Fibroblast of villous mesenchyme (primary cell): ENCODE measurements at regions not wholly inside any gene's neighbourhood (a gene's known extent, or its start where the extent isn't known, plus 50 kb on each side); places are given as distances from the start of the nearest gene placed in this dataset.

ENCODE experiments used
- DNase-seq: peaks from one replicate; pipeline ENCODE4 v3.0.0-alpha.2; 2010; ENCODE audit warnings: low read depth
- H3K4me3 ChIP-seq: 2 replicates; pipeline ENCODE4 v1.5.1; 2011; ENCODE audit warnings: low read depth, mild to moderate bottlenecking, low read length
- TF ChIP-seq, protein P1 (sequence below): IDR thresholded peaks from 2 replicates; pipeline ENCODE4 v1.5.1; 2012; ENCODE audit warnings: low read depth, mild to moderate bottlenecking, low read length; ENCODE audit not compliant: insufficient read depth

DNA sequence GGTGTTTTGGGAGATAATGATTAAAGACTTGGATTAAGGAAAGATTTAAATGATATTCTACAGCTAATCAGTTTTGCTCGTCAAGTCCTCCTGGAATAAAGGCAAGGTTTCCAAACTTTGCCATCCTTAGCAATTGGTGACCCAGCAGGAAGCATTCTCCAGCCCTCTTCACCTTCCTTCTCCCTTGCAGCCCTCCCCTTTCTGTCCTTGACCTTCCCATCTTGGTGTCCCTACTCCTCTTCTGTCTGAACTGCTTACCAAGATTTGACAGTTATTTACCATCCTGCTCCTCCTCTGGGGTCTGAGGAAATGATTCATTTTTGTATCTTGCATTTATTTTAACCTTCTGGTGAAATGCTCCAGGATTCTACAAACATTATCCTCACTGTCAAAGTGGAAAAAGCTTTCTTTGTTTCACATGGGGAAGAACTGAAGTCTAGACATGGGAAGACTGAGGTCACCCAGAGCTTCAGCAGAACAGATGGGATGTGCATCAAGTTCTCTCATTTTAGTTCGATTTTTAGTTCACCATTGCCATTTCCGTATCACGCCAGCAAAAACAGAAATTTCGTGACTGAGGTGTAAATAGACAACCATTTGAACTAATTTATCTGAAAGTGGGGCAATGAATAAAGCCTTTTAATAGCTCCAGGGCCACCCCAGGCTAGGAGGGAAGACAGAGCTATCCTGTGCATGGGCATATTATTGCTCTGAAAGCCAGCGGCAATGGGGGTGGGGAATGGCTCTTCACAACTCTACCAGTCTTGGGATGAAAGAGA is 504.4 kb upstream of the PLXNA2 start:
- DNase-seq: no peak
- H3K4me3 ChIP-seq: no peak overlapping the region
- TF ChIP-seq, protein P1, sequence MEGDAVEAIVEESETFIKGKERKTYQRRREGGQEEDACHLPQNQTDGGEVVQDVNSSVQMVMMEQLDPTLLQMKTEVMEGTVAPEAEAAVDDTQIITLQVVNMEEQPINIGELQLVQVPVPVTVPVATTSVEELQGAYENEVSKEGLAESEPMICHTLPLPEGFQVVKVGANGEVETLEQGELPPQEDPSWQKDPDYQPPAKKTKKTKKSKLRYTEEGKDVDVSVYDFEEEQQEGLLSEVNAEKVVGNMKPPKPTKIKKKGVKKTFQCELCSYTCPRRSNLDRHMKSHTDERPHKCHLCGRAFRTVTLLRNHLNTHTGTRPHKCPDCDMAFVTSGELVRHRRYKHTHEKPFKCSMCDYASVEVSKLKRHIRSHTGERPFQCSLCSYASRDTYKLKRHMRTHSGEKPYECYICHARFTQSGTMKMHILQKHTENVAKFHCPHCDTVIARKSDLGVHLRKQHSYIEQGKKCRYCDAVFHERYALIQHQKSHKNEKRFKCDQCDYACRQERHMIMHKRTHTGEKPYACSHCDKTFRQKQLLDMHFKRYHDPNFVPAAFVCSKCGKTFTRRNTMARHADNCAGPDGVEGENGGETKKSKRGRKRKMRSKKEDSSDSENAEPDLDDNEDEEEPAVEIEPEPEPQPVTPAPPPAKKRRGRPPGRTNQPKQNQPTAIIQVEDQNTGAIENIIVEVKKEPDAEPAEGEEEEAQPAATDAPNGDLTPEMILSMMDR: no peak

DNA sequence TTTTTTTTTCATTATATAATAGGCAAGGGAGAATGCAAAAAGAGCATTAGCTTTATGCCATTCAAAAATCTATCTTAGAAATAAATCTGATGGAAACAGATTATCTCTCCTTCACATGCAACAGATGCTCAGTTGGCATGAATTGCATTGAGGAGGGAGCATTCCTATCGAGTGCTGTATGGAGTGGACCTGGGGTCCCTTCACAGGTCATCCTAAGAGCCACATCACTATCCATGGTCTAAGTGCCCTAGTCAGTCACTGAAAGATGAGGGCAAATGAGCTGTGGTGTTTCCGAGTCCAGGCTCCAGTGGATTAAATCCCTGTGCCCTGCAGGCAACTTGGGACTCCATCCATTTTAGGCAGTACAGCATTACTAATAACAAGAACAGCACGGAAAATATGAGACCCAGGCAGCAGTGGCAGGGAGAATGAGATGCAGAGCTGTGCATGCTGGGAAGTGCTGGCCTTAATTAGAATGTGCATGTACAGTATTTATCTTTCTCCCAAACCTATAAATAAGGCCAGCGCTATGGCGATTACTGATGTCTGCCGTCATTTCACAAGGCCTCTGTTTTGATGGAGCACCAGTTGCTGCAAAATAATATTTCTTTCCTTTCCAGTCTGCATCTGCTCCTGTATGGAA is 512.3 kb upstream of the PLXNA2 start:
- DNase-seq: no peak
- TF ChIP-seq, protein P1: no peak
- no peak overlapping the region for H3K4me3 ChIP-seq

GRCh38 chr1:208757846-208758245 is 513.7 kb upstream of the PLXNA2 start:
- no peak overlapping the region for H3K4me3 ChIP-seq
- TF ChIP-seq, protein P1: no peak
- DNase-seq: no peak

GRCh38 chr1:208759255-208759654 is 515.1 kb upstream of the PLXNA2 start:
- no peak for DNase-seq
- H3K4me3 ChIP-seq: no peak overlapping the region
- TF ChIP-seq, protein P1: no peak

- DNase-seq: no peak
- TF ChIP-seq, protein P1: no peak
- no peak overlapping the region for H3K4me3 ChIP-seq
Measured at GRCh38 chr1:208763971-208764370, 519.8 kb upstream of the PLXNA2 start.

GRCh38 chr1:208766832-208767231 is 522.6 kb upstream of the PLXNA2 start:
- TF ChIP-seq, protein P1: no peak
- no peak for DNase-seq
- no peak overlapping the region for H3K4me3 ChIP-seq
